HCT116 (cell line): ENCODE measurements at regions not wholly inside any gene's neighbourhood (a gene's known extent, or its start where the extent isn't known, plus 50 kb on each side); places are given as distances from the start of the nearest gene placed in this dataset.

Experiments
- CEBPB ChIP-seq: IDR thresholded peaks from 2 replicates; pipeline ENCODE4 v1.6.1; 2012; ENCODE audit warnings: low read depth
- CTCF ChIP-seq, 3 experiments: fragments of 200-600 bp in 1 of 3; sonication (generic) in 1 of 3; IDR thresholded peaks in 2 of 3; conservative IDR thresholded peaks in 1 of 3; 2 replicates each; pipeline ENCODE4 v1.5.1; 2012 to 2017; ENCODE audit warnings: low read depth in 2 of 3, low read length in 2 of 3, antibody characterized with exemption in 1 of 3, borderline replicate concordance in 1 of 3, control low read depth in 1 of 3, mild to moderate bottlenecking in 1 of 3, mixed read lengths in 1 of 3, mixed run types in 1 of 3, moderate library complexity in 1 of 3; ENCODE audit not compliant: insufficient read depth in 1 of 3
- EGR1 ChIP-seq: IDR thresholded peaks from 2 replicates; pipeline ENCODE4 v1.6.1; 2012; ENCODE audit warnings: low read depth
- EZH2 ChIP-seq: fragments of 200-600 bp; sonication (generic); IDR thresholded peaks from 2 replicates; pipeline ENCODE4 v1.6.1; 2017; ENCODE audit warnings: antibody characterized with exemption, mixed run types
- EZH2phosphoT487 ChIP-seq: fragments of 200-600 bp; IDR thresholded peaks from 2 replicates; pipeline ENCODE4 v1.6.1; 2018; ENCODE audit warnings: antibody characterized with exemption, borderline replicate concordance
- POLR2A ChIP-seq: IDR thresholded peaks from 2 replicates; pipeline ENCODE4 v1.7.0; 2011; ENCODE audit warnings: borderline replicate concordance; ENCODE audit not compliant: insufficient read depth, insufficient read length; ENCODE audit errors: extremely low read depth
- REST ChIP-seq: IDR thresholded peaks from 2 replicates; pipeline ENCODE4 v1.6.1; 2012; ENCODE audit warnings: low read depth
- SIN3A ChIP-seq: IDR thresholded peaks from 2 replicates; pipeline ENCODE4 v1.6.1; 2012; ENCODE audit warnings: low read depth
- SRF ChIP-seq: IDR thresholded peaks from 2 replicates; pipeline ENCODE4 v1.6.1; 2012; ENCODE audit warnings: low read depth
- ZFX ChIP-seq: fragments of 450-650 bp; IDR thresholded peaks from 2 replicates; pipeline ENCODE4 v1.6.1; 2017

GRCh38 chr14:29111554-29111953 lies 345.0 kb downstream of the FOXG1 start:
- no peak for TF ChIP-seq POLR2A
- no peak for TF ChIP-seq CTCF (IDR thresholded peaks at IDR 0.05 in 2 of 3, conservative IDR thresholded peaks at IDR 0.05 in 1 of 3; ENCODE audit: borderline replicate concordance in 1 of 3, insufficient read depth in 1 of 3, low read depth in 2 of 3, low read length in 2 of 3)
- TF ChIP-seq EGR1: no peak
- TF ChIP-seq CEBPB: no peak
- TF ChIP-seq REST: no peak
- TF ChIP-seq EZH2: no peak
- no peak for TF ChIP-seq ZFX
- no peak for TF ChIP-seq SRF
- TF ChIP-seq EZH2phosphoT487: no peak
- TF ChIP-seq SIN3A: no peak
